ENCODE measurements at regions not wholly inside any gene's neighbourhood (a gene's known extent, or its start where the extent isn't known, plus 50 kb on each side); places are given as distances from the start of the nearest gene placed in this dataset.

DNA sequence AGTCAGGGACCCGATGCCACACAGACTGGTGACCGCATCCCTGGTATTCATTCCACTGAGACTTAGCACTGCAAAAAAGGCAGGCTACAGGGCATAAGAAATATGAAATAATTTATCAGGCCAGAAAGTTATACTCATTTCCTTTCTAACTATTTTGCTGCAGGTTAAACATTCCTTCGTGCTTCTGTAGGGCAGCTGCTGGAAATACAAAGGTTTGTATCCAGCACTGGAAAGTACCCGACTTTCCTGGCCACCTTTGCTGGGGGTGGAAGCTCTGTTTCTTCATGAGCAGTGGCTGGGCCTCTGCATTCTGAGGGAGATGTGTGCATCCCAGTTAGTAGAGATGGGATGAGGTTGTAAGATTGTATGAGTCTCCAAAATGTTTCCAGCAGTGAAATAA, 478.6 kb upstream of the WWC1 start:
- H3K27ac Mint-ChIP-seq: no peak overlapping the region

More for the DNA sequence above, 478.6 kb upstream of the WWC1 start:
- H3K36me3 Mint-ChIP-seq: no peaks in the 10 kb centered on the region
- no peaks in the 10 kb centered on the region for H3K9me3 Mint-ChIP-seq
- H3K4me1 Mint-ChIP-seq: peaks cover 31% of the 10 kb centered on the region
- no peaks in the 10 kb centered on the region for H3K27me3 Mint-ChIP-seq (ENCODE audit: low read depth)
- POLR2A ChIA-PET: interaction anchor here (0.6 kb wide), 1 partner anchor 602 kb away, joined by 3 read pairs; no protein-coding TSS in a partner anchor
- no peak for DNase-seq (ENCODE audit: low spot score)
- CTCF ChIA-PET: no interaction called here
- H3K4me3 Mint-ChIP-seq: no peak overlapping the region
- no peak for ATAC-seq
- TF ChIP-seq CTCF (IDR thresholded peaks at IDR 0.05) (no peak), ZNF232 (CRISPR knock-in tag; IDR thresholded peaks at IDR 0.05) (no peak), ZNF121 (CRISPR knock-in tag; IDR thresholded peaks at IDR 0.05) (no peak), JUN (CRISPR knock-in tag; IDR thresholded peaks at IDR 0.05) (no peak), ZBTB43 (CRISPR knock-in tag; IDR thresholded peaks at IDR 0.05) (no peak), TEAD4 (CRISPR knock-in tag; IDR thresholded peaks at IDR 0.05) (no peak), KAT7 (CRISPR knock-in tag; IDR thresholded peaks at IDR 0.05; ENCODE audit: borderline replicate concordance) (no peak), ZMAT4 (CRISPR knock-in tag; IDR thresholded peaks at IDR 0.05) (no peak), ZNF219 (CRISPR knock-in tag; IDR thresholded peaks at IDR 0.05; ENCODE audit: borderline replicate concordance) (no peak), GTF2I (CRISPR knock-in tag; conservative IDR thresholded peaks at IDR 0.05) (no peak), ESRRA (CRISPR knock-in tag; IDR thresholded peaks at IDR 0.05; ENCODE audit: borderline replicate concordance) (no peak), E2F4 (CRISPR knock-in tag; IDR thresholded peaks at IDR 0.05; ENCODE audit: borderline replicate concordance, low read depth) (no peak), ZNF512 (CRISPR knock-in tag; IDR thresholded peaks at IDR 0.05; ENCODE audit: borderline replicate concordance) (no peak), TCF7 (CRISPR knock-in tag; IDR thresholded peaks at IDR 0.05; ENCODE audit: low read depth) (no peak)
- TF ChIP-seq, protein P1, sequence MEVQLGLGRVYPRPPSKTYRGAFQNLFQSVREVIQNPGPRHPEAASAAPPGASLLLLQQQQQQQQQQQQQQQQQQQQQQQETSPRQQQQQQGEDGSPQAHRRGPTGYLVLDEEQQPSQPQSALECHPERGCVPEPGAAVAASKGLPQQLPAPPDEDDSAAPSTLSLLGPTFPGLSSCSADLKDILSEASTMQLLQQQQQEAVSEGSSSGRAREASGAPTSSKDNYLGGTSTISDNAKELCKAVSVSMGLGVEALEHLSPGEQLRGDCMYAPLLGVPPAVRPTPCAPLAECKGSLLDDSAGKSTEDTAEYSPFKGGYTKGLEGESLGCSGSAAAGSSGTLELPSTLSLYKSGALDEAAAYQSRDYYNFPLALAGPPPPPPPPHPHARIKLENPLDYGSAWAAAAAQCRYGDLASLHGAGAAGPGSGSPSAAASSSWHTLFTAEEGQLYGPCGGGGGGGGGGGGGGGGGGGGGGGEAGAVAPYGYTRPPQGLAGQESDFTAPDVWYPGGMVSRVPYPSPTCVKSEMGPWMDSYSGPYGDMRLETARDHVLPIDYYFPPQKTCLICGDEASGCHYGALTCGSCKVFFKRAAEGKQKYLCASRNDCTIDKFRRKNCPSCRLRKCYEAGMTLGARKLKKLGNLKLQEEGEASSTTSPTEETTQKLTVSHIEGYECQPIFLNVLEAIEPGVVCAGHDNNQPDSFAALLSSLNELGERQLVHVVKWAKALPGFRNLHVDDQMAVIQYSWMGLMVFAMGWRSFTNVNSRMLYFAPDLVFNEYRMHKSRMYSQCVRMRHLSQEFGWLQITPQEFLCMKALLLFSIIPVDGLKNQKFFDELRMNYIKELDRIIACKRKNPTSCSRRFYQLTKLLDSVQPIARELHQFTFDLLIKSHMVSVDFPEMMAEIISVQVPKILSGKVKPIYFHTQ (CRISPR knock-in tag; IDR thresholded peaks at IDR 0.05): no peak
